NT2/D1 (cell line): ENCODE measurements at regions not wholly inside any gene's neighbourhood (a gene's known extent, or its start where the extent isn't known, plus 50 kb on each side); places are given as distances from the start of the nearest gene placed in this dataset.

Experiments used
- DNase-seq: peaks from one replicate; pipeline ENCODE4 v3.0.0-alpha.2; 2011; ENCODE audit warnings: low read depth, low spot score
- H3K27me3 ChIP-seq: 2 replicates; pipeline ENCODE4 v1.6.0; 2011; ENCODE audit warnings: mild to moderate bottlenecking; ENCODE audit not compliant: insufficient read length, insufficient read depth
- H3K36me3 ChIP-seq: 2 replicates; pipeline ENCODE4 v1.6.1; 2011; ENCODE audit warnings: mild to moderate bottlenecking, low read length, mixed read lengths; ENCODE audit not compliant: insufficient read depth, insufficient read length
- H3K4me1 ChIP-seq: 2 replicates; pipeline ENCODE4 v1.5.1; 2011; ENCODE audit not compliant: insufficient read depth, insufficient read length
- H3K4me3 ChIP-seq: 2 replicates; pipeline ENCODE4 v1.5.1; 2011; ENCODE audit warnings: low read depth; ENCODE audit not compliant: insufficient read length
- H3K9ac ChIP-seq: 2 replicates; pipeline ENCODE4 v1.6.0; 2011; ENCODE audit warnings: low read depth; ENCODE audit not compliant: insufficient read length
- H3K9me3 ChIP-seq: 2 replicates; pipeline ENCODE4 v1.5.1; 2011; ENCODE audit warnings: mild to moderate bottlenecking, low read length; ENCODE audit not compliant: insufficient read depth
- SUZ12 ChIP-seq: IDR thresholded peaks from 2 replicates; pipeline ENCODE4 v1.6.1; 2011; ENCODE audit not compliant: insufficient read length, insufficient read depth; ENCODE audit errors: extremely low read depth
- YY1 ChIP-seq: IDR thresholded peaks from 2 replicates; pipeline ENCODE4 v1.6.1; 2011; ENCODE audit not compliant: insufficient read length, insufficient read depth
- ZNF274 ChIP-seq: IDR thresholded peaks from 2 replicates; pipeline ENCODE4 v1.6.1; 2011; ENCODE audit warnings: mild to moderate bottlenecking, low read depth, low read length

GRCh38 chr13:111948811-111949210, 118.1 kb upstream of the SOX1 start:
- H3K9ac ChIP-seq, result no peak overlapping the region
- peaks cover 7% of the 10 kb centered on the region; the same call in 1 of the 2 replicates for H3K9me3 ChIP-seq
- no peaks in the 10 kb centered on the region for H3K36me3 ChIP-seq
- TF ChIP-seq SUZ12 (no peak), ZNF274 (no peak), YY1 (no peak)
- no peak for DNase-seq
- no peaks in the 10 kb centered on the region for H3K27me3 ChIP-seq
- H3K4me3 ChIP-seq, result no peak overlapping the region
- no peaks in the 10 kb centered on the region for H3K4me1 ChIP-seq

DNA sequence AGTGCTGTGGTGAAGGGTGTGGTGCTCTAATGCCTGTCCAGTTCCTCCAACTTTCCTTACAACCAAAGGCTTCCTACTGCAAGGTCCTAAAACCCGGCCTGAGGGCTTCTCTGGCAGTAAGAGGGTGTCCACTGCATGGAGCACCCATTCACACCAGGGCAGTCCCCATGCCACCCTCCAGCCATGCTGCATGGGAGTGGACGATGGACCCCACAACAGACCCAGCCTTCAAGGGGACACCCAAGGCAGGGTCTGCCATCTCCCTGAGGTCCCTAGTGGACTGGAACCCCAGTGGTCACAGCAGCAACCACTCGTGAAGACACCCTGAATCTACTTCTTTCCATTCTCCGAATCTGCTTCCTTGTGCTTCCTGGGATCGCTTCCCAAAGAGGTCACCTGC, 117.6 kb upstream of the SOX1 start:
- H3K9me3 ChIP-seq, result peaks cover 7% of the 10 kb centered on the region; the same call in 1 of the 2 replicates
- no peaks in the 10 kb centered on the region for H3K36me3 ChIP-seq
- no peak overlapping the region for H3K9ac ChIP-seq
- DNase-seq, result no peak
- no peaks in the 10 kb centered on the region for H3K27me3 ChIP-seq
- H3K4me1 ChIP-seq, result peaks cover 3% of the 10 kb centered on the region
- TF ChIP-seq SUZ12 (no peak), ZNF274 (no peak), YY1 (no peak)
- no peak overlapping the region for H3K4me3 ChIP-seq

- H3K4me3 ChIP-seq, result no peak overlapping the region
- H3K27me3 ChIP-seq, result no peaks in the 10 kb centered on the region
- H3K36me3 ChIP-seq, result no peaks in the 10 kb centered on the region
- H3K9ac ChIP-seq, result no peak overlapping the region
- peaks cover 7% of the 10 kb centered on the region; the same call in 1 of the 2 replicates for H3K9me3 ChIP-seq
- TF ChIP-seq ZNF274 (no peak), YY1 (no peak), SUZ12 (no peak)
- H3K4me1 ChIP-seq, result peaks cover 3% of the 10 kb centered on the region
- DNase-seq, result no peak
Observed at GRCh38 chr13:111950697-111951096, 116.3 kb upstream of the SOX1 start.

- peaks cover 7% of the 10 kb centered on the region; the same call in 1 of the 2 replicates for H3K9me3 ChIP-seq
- H3K36me3 ChIP-seq, result no peaks in the 10 kb centered on the region
- TF ChIP-seq SUZ12, result no peak
- no peak for TF ChIP-seq ZNF274
- no peak for TF ChIP-seq YY1
- DNase-seq, result no peak
- peaks cover 3% of the 10 kb centered on the region for H3K4me1 ChIP-seq
- no peak overlapping the region for H3K9ac ChIP-seq
- H3K4me3 ChIP-seq, result no peak overlapping the region
- H3K27me3 ChIP-seq, result no peaks in the 10 kb centered on the region
Observed at GRCh38 chr13:111952032-111952431, 114.9 kb upstream of the SOX1 start.

DNA sequence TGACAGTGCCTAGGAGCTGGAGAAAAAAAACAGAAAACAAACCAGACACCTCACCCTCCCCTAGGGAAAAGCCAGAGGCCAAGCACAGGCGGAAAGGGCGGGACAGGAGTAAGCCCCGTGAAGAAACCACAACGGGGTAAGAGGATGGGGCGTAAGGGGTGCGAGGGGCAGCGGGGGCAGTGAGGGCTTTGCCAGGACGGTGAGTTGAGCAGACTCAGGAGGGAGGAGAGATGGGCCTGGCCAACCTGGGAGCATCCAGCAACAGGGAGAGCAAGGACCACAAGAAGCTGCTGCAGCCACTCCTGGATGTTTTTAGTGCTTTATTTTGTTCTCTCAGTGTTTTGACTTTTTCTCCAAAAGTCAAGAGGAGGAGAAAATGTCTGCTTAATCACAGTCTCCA, 114.1 kb upstream of the SOX1 start:
- H3K27me3 ChIP-seq, result no peaks in the 10 kb centered on the region
- no peak overlapping the region for H3K9ac ChIP-seq
- DNase-seq, result no peak
- no peaks in the 10 kb centered on the region for H3K36me3 ChIP-seq
- TF ChIP-seq YY1 (no peak), SUZ12 (no peak), ZNF274 (no peak)
- H3K4me3 ChIP-seq, result no peak overlapping the region
- H3K9me3 ChIP-seq, result peaks cover 7% of the 10 kb centered on the region; the same call in 1 of the 2 replicates
- peaks cover 3% of the 10 kb centered on the region for H3K4me1 ChIP-seq

DNA sequence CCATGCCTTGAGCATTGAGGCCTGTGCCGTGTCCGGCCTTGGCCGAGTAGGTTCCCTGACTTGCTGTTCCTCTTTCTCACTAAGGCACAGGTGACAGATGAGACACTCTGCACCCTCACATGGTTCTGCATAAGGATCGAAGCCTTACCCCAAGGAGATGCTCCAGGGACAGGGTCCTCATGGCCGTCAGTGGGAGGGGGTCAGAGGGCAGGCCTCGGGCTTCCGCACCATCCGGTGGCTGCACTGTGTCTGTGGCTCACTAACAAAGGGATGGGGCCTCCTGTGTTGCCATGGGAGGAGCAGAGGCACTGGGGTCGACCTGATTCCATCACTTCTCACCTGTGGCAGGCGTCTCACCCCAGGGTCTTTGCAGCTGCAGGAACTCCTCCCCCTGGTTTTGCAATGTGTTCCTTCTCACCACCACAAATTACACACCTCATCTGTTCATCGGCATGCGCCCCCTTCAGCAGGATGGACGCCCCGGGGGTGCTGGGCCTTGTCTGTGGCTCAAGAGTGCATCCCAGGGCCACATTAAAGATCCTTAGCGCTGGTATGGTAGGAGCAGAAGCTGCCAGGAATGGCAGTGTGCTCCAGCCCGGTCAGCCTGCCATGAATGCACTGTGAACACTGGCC, 113.3 kb upstream of the SOX1 start:
- Histone ChIP-seq H3K9ac (no peak overlapping the region), H3K4me3 (no peak overlapping the region), H3K27me3 (no peaks in the 10 kb centered on the region), H3K4me1 (peaks cover 3% of the 10 kb centered on the region), H3K9me3 (peaks cover 7% of the 10 kb centered on the region; the same call in 1 of the 2 replicates), H3K36me3 (no peaks in the 10 kb centered on the region)
- TF ChIP-seq ZNF274 (no peak), YY1 (no peak), SUZ12 (no peak)
- DNase-seq, result no peak

- Histone ChIP-seq H3K9ac (no peak overlapping the region), H3K9me3 (peaks cover 7% of the 10 kb centered on the region; the same call in 1 of the 2 replicates), H3K4me3 (no peak overlapping the region), H3K27me3 (no peaks in the 10 kb centered on the region), H3K36me3 (no peaks in the 10 kb centered on the region), H3K4me1 (peaks cover 3% of the 10 kb centered on the region)
- DNase-seq, result no peak
- TF ChIP-seq YY1, result no peak
Observed at GRCh38 chr13:111954661-111955411, 112.1 kb upstream of the SOX1 start.
